ENCODE measurements at regions not wholly inside any gene's neighbourhood (a gene's known extent, or its start where the extent isn't known, plus 50 kb on each side); places are given as distances from the start of the nearest gene placed in this dataset.

GRCh38 chr5:36363744-36364143 lies 62.0 kb upstream of the RANBP3L start:
- H3K4me3 ChIP-seq = no peak overlapping the region
- 79% methylated on average over 2 of the region's 2 CpGs for WGBS
- H3K27me3 ChIP-seq = no peaks in the 10 kb centered on the region
- H3K36me3 ChIP-seq = no peaks in the 10 kb centered on the region
- H3K4me1 ChIP-seq = peaks cover 18% of the 10 kb centered on the region
- no peaks in the 10 kb centered on the region for H3K9me3 ChIP-seq
- TF ChIP-seq POLR2A (IDR thresholded peaks at IDR 0.05) = no peak
- no peak for TF ChIP-seq CTCF (IDR thresholded peaks at IDR 0.05)
- TF ChIP-seq EP300 (IDR thresholded peaks at IDR 0.05) = no peak
- TF ChIP-seq POLR2AphosphoS5 (IDR thresholded peaks at IDR 0.05) = no peak
- no peak for DNase-seq (ENCODE audit: low spot score in 2 of 2)
- H3K27ac ChIP-seq = no peak overlapping the region

GRCh38 chr5:36364473-36364872 lies 62.8 kb upstream of the RANBP3L start:
- no peaks in the 10 kb centered on the region for H3K36me3 ChIP-seq
- no peak for DNase-seq (ENCODE audit: low spot score in 2 of 2)
- no peak for TF ChIP-seq POLR2AphosphoS5 (IDR thresholded peaks at IDR 0.05)
- no peak for TF ChIP-seq POLR2A (IDR thresholded peaks at IDR 0.05)
- TF ChIP-seq EP300 (IDR thresholded peaks at IDR 0.05) = no peak
- TF ChIP-seq CTCF (IDR thresholded peaks at IDR 0.05) = no peak
- H3K4me1 ChIP-seq = peaks cover 14% of the 10 kb centered on the region
- H3K4me3 ChIP-seq = no peak overlapping the region
- no peak overlapping the region for H3K27ac ChIP-seq
- H3K27me3 ChIP-seq = no peaks in the 10 kb centered on the region
- no peaks in the 10 kb centered on the region for H3K9me3 ChIP-seq
- WGBS = 94% methylated on average over 4 of the region's 4 CpGs

- no peaks in the 10 kb centered on the region for H3K36me3 ChIP-seq
- DNase-seq (ENCODE audit: low spot score in 2 of 2) = no peak
- TF ChIP-seq CTCF (IDR thresholded peaks at IDR 0.05) (no peak), POLR2A (IDR thresholded peaks at IDR 0.05) (no peak), POLR2AphosphoS5 (IDR thresholded peaks at IDR 0.05) (no peak), EP300 (IDR thresholded peaks at IDR 0.05) (no peak)
- H3K27me3 ChIP-seq = no peaks in the 10 kb centered on the region
- H3K4me1 ChIP-seq = peaks cover 11% of the 10 kb centered on the region
- no peaks in the 10 kb centered on the region for H3K9me3 ChIP-seq
- 70% methylated on average over 1 of the region's 1 CpG for WGBS
- H3K27ac ChIP-seq = no peak overlapping the region
- no peak overlapping the region for H3K4me3 ChIP-seq
Observed at GRCh38 chr5:36365896-36366295, 64.2 kb upstream of the RANBP3L start.

- TF ChIP-seq POLR2AphosphoS5 (IDR thresholded peaks at IDR 0.05) (no peak), POLR2A (IDR thresholded peaks at IDR 0.05) (no peak), EP300 (IDR thresholded peaks at IDR 0.05) (no peak), CTCF (IDR thresholded peaks at IDR 0.05) (no peak)
- no peak for DNase-seq (ENCODE audit: low spot score in 2 of 2)
- WGBS = 52% methylated on average over 1 of the region's 1 CpG
Observed at GRCh38 chr5:36366883-36367282, 65.2 kb upstream of the RANBP3L start.

GRCh38 chr5:36367524-36367923 lies 65.8 kb upstream of the RANBP3L start:
- 42% methylated on average over 2 of the region's 2 CpGs for WGBS
- H3K27me3 ChIP-seq = no peaks in the 10 kb centered on the region
- H3K4me1 ChIP-seq = peaks cover 13% of the 10 kb centered on the region
- H3K36me3 ChIP-seq = no peaks in the 10 kb centered on the region
- H3K27ac ChIP-seq = no peak overlapping the region
- TF ChIP-seq POLR2AphosphoS5 (IDR thresholded peaks at IDR 0.05) (no peak), EP300 (IDR thresholded peaks at IDR 0.05) (no peak), POLR2A (IDR thresholded peaks at IDR 0.05) (no peak), CTCF (IDR thresholded peaks at IDR 0.05) (no peak)
- H3K4me3 ChIP-seq = no peak overlapping the region
- DNase-seq (ENCODE audit: low spot score in 2 of 2) = no peak
- no peaks in the 10 kb centered on the region for H3K9me3 ChIP-seq

More at GRCh38 chr5:36366883-36367282, 65.2 kb upstream of the RANBP3L start:
- peaks cover 11% of the 10 kb centered on the region for H3K4me1 ChIP-seq
- no peaks in the 10 kb centered on the region for H3K27me3 ChIP-seq
- no peaks in the 10 kb centered on the region for H3K9me3 ChIP-seq
- H3K4me3 ChIP-seq = no peak overlapping the region
- H3K36me3 ChIP-seq = no peaks in the 10 kb centered on the region
- no peak overlapping the region for H3K27ac ChIP-seq

All from suprapubic skin (tissue), 4 donors.